GM23338 (cell line): ENCODE measurements at regions not wholly inside any gene's neighbourhood (a gene's known extent, or its start where the extent isn't known, plus 50 kb on each side); places are given as distances from the start of the nearest gene placed in this dataset.

Experiments
- ATAC-seq: fragments of 200-7000 bp; cut with Tn5 transposase; 3 replicates; pipeline ENCODE4 v1.9.1; 2020
- DNase-seq: peaks from one replicate; pipeline ENCODE4 v3.0.0-alpha.2; 2015; ENCODE audit warnings: low spot score
- H2AFZ ChIP-seq: fragments of 200-600 bp; sonication (generic); 2 replicates; pipeline ENCODE4 v1.8.0; 2016; ENCODE audit warnings: antibody characterized with exemption, mild to moderate bottlenecking, moderate library complexity
- H3F3A ChIP-seq: fragments of 200-600 bp; sonication (generic); replicated peaks from 2 replicates; pipeline ENCODE4 v1.8.0; 2017; ENCODE audit warnings: antibody characterized with exemption, mixed run types, low read depth
- H3K27ac ChIP-seq: fragments of 200-600 bp; sonication (generic); 2 replicates; pipeline ENCODE4 v1.6.1; 2016; ENCODE audit warnings: low read depth
- H3K27me3 ChIP-seq: fragments of 200-600 bp; sonication (generic); 2 replicates; pipeline ENCODE4 v1.8.0; 2016; ENCODE audit warnings: mild to moderate bottlenecking, mixed run types, moderate library complexity; ENCODE audit not compliant: insufficient read depth
- H3K36me3 ChIP-seq: fragments of 200-600 bp; sonication (generic); 2 replicates; pipeline ENCODE4 v1.8.0; 2016; ENCODE audit warnings: mild to moderate bottlenecking; ENCODE audit not compliant: insufficient read depth
- H3K4me1 ChIP-seq: fragments of 200-600 bp; sonication (generic); 2 replicates; pipeline ENCODE4 v1.8.0; 2016; ENCODE audit warnings: mild to moderate bottlenecking, moderate library complexity; ENCODE audit not compliant: insufficient read depth
- H3K4me2 ChIP-seq: fragments of 200-600 bp; sonication (generic); 2 replicates; pipeline ENCODE4 v1.7.1; 2017; ENCODE audit warnings: mixed run types
- H3K4me3 ChIP-seq: fragments of 200-600 bp; sonication (generic); 2 replicates; pipeline ENCODE4 v1.6.1; 2016; ENCODE audit warnings: mixed run types
- H3K79me2 ChIP-seq: fragments of 200-600 bp; sonication (generic); replicated peaks from 2 replicates; pipeline ENCODE4 v1.8.0; 2017; ENCODE audit warnings: mild to moderate bottlenecking; ENCODE audit not compliant: insufficient read depth
- H3K9me2 ChIP-seq: fragments of 200-600 bp; sonication (generic); 2 replicates; pipeline ENCODE4 v1.8.0; 2017; ENCODE audit not compliant: insufficient read depth
- H4K20me1 ChIP-seq: fragments of 200-600 bp; sonication (generic); replicated peaks from 2 replicates; pipeline ENCODE4 v1.8.0; 2017; ENCODE audit warnings: mild to moderate bottlenecking; ENCODE audit not compliant: insufficient read depth
- H3K27ac Mint-ChIP-seq: 2 replicates; pipeline ENCODE4 v1.8.0; 2020; ENCODE audit warnings: inconsistent platforms, mild to moderate bottlenecking, moderate library complexity, mixed read lengths
- H3K27me3 Mint-ChIP-seq: 3 replicates; pipeline ENCODE4 v1.8.0; 2022; ENCODE audit warnings: low read depth, mild to moderate bottlenecking, moderate library complexity, mixed read lengths, inconsistent platforms; ENCODE audit not compliant: insufficient read depth, poor library complexity
- H3K36me3 Mint-ChIP-seq: 3 replicates; pipeline ENCODE4 v1.8.0; 2021; ENCODE audit warnings: low read depth, mild to moderate bottlenecking, inconsistent platforms, moderate library complexity, mixed read lengths
- H3K4me1 Mint-ChIP-seq: 3 replicates; pipeline ENCODE4 v1.8.0; 2020; ENCODE audit warnings: mild to moderate bottlenecking, inconsistent platforms, mixed read lengths
- H3K4me3 Mint-ChIP-seq: 3 replicates; pipeline ENCODE4 v1.8.0; 2021; ENCODE audit warnings: moderate library complexity, mild to moderate bottlenecking, inconsistent platforms, mixed read lengths
- H3K9me3 Mint-ChIP-seq: 3 replicates; pipeline ENCODE4 v1.8.0; 2020; ENCODE audit warnings: moderate library complexity, mild to moderate bottlenecking, inconsistent platforms, mixed read lengths
- EZH2phosphoT487 ChIP-seq: fragments of 200-600 bp; sonication (generic); IDR thresholded peaks from one replicate; pipeline ENCODE4 v1.8.1; 2018; ENCODE audit warnings: antibody characterized with exemption; ENCODE audit not compliant: unreplicated experiment
- JUNB ChIP-seq: IDR thresholded peaks from one replicate; pipeline ENCODE4 v1.6.1; 2016; ENCODE audit warnings: antibody characterized with exemption; ENCODE audit not compliant: unreplicated experiment
- NANOG ChIP-seq: IDR thresholded peaks from 2 replicates; pipeline ENCODE4 v1.6.1; 2016; ENCODE audit warnings: antibody characterized with exemption, borderline replicate concordance
- ZNF114 ChIP-seq: fragments of 250-450 bp; sonication (Bioruptor Pico); IDR thresholded peaks from 2 replicates; pipeline ENCODE4 v1.5.0; 2020; ENCODE audit warnings: mild to moderate bottlenecking, moderate library complexity
- ZNF331 ChIP-seq: fragments of 250-450 bp; sonication (Bioruptor Pico); IDR thresholded peaks from 2 replicates; pipeline ENCODE4 v1.5.0; 2020; ENCODE audit warnings: low read depth, mild to moderate bottlenecking, moderate library complexity
- TF ChIP-seq, protein P1 (sequence below): IDR thresholded peaks from 2 replicates; pipeline ENCODE4 v1.6.1; 2016; ENCODE audit warnings: antibody characterized with exemption
- TF ChIP-seq, protein P2 (sequence below): fragments of 250-450 bp; sonication (Bioruptor Pico); IDR thresholded peaks from 2 replicates; pipeline ENCODE4 v1.5.0; 2020; ENCODE audit warnings: mild to moderate bottlenecking, moderate library complexity

DNA sequence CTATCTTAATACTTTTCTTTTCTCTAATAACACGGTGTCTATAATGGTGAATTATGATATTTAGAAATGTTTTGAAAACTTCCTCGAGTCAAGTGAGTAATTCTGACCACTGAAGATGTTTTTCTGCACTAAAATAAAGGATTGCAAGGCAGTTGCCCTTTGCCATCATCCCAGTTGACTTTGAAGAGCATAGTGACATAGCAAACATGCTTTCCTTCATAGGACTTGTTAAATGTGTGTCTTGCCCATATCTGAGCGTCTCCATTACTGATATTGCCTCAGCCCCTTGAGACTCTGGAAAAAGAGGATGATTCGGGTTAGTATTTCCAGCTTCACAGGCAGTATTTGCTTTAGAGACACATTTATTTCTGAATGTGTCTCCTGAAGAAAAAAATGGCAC is 125.2 kb upstream of the MCHR2 start:
- no peak overlapping the region for H3K27ac Mint-ChIP-seq
- no peaks in the 10 kb centered on the region for H4K20me1 ChIP-seq
- no peak overlapping the region for H3K4me3 ChIP-seq
- H3K27me3 ChIP-seq: no peaks in the 10 kb centered on the region
- TF ChIP-seq ZNF331 (no peak), JUNB (no peak), ZNF114 (CRISPR knock-in tag) (no peak), EZH2phosphoT487 (no peak)
- ATAC-seq (no peak), DNase-seq (no peak)
- no peaks in the 10 kb centered on the region for H3K36me3 Mint-ChIP-seq
- no peaks in the 10 kb centered on the region for H3K4me1 Mint-ChIP-seq
- H3K4me2 ChIP-seq: no peak overlapping the region
- no peaks in the 10 kb centered on the region for H3K9me2 ChIP-seq
- H3K79me2 ChIP-seq: no peaks in the 10 kb centered on the region
- H3K36me3 ChIP-seq: no peaks in the 10 kb centered on the region
- no peaks in the 10 kb centered on the region for H3K4me1 ChIP-seq
- H3F3A ChIP-seq: no peaks in the 10 kb centered on the region
- H3K9me3 Mint-ChIP-seq: no peaks in the 10 kb centered on the region
- no peak overlapping the region for H3K27ac ChIP-seq
- peaks cover 1% of the 10 kb centered on the region for H3K27me3 Mint-ChIP-seq
- H3K4me3 Mint-ChIP-seq: no peak overlapping the region
- no peak overlapping the region for H2AFZ ChIP-seq

DNA sequence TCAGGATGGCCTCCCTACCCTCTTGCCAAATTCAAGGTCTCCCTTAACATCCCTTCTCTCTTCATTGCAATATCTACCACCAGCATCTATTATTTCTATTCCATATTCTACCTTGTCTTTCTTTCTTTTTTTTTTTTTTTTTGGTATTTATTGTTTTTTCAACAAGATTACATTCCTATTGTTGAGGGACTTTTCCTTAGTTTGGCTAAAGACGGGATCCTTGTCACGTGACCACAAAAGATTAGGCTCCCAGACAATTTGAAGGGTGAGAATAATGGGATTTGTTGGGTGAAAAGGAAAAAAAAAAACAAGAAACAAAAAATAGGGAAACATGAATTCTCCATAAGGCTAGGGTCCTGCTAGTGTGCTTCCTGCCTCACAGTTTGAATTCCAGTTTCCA is 124.3 kb upstream of the MCHR2 start:
- ATAC-seq: no peak
- TF ChIP-seq ZNF114 (CRISPR knock-in tag) (no peak), ZNF331 (no peak), NANOG (no peak), EZH2phosphoT487 (no peak)
- TF ChIP-seq, protein P1, sequence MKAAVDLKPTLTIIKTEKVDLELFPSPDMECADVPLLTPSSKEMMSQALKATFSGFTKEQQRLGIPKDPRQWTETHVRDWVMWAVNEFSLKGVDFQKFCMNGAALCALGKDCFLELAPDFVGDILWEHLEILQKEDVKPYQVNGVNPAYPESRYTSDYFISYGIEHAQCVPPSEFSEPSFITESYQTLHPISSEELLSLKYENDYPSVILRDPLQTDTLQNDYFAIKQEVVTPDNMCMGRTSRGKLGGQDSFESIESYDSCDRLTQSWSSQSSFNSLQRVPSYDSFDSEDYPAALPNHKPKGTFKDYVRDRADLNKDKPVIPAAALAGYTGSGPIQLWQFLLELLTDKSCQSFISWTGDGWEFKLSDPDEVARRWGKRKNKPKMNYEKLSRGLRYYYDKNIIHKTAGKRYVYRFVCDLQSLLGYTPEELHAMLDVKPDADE: no peak
- TF ChIP-seq, protein P2, sequence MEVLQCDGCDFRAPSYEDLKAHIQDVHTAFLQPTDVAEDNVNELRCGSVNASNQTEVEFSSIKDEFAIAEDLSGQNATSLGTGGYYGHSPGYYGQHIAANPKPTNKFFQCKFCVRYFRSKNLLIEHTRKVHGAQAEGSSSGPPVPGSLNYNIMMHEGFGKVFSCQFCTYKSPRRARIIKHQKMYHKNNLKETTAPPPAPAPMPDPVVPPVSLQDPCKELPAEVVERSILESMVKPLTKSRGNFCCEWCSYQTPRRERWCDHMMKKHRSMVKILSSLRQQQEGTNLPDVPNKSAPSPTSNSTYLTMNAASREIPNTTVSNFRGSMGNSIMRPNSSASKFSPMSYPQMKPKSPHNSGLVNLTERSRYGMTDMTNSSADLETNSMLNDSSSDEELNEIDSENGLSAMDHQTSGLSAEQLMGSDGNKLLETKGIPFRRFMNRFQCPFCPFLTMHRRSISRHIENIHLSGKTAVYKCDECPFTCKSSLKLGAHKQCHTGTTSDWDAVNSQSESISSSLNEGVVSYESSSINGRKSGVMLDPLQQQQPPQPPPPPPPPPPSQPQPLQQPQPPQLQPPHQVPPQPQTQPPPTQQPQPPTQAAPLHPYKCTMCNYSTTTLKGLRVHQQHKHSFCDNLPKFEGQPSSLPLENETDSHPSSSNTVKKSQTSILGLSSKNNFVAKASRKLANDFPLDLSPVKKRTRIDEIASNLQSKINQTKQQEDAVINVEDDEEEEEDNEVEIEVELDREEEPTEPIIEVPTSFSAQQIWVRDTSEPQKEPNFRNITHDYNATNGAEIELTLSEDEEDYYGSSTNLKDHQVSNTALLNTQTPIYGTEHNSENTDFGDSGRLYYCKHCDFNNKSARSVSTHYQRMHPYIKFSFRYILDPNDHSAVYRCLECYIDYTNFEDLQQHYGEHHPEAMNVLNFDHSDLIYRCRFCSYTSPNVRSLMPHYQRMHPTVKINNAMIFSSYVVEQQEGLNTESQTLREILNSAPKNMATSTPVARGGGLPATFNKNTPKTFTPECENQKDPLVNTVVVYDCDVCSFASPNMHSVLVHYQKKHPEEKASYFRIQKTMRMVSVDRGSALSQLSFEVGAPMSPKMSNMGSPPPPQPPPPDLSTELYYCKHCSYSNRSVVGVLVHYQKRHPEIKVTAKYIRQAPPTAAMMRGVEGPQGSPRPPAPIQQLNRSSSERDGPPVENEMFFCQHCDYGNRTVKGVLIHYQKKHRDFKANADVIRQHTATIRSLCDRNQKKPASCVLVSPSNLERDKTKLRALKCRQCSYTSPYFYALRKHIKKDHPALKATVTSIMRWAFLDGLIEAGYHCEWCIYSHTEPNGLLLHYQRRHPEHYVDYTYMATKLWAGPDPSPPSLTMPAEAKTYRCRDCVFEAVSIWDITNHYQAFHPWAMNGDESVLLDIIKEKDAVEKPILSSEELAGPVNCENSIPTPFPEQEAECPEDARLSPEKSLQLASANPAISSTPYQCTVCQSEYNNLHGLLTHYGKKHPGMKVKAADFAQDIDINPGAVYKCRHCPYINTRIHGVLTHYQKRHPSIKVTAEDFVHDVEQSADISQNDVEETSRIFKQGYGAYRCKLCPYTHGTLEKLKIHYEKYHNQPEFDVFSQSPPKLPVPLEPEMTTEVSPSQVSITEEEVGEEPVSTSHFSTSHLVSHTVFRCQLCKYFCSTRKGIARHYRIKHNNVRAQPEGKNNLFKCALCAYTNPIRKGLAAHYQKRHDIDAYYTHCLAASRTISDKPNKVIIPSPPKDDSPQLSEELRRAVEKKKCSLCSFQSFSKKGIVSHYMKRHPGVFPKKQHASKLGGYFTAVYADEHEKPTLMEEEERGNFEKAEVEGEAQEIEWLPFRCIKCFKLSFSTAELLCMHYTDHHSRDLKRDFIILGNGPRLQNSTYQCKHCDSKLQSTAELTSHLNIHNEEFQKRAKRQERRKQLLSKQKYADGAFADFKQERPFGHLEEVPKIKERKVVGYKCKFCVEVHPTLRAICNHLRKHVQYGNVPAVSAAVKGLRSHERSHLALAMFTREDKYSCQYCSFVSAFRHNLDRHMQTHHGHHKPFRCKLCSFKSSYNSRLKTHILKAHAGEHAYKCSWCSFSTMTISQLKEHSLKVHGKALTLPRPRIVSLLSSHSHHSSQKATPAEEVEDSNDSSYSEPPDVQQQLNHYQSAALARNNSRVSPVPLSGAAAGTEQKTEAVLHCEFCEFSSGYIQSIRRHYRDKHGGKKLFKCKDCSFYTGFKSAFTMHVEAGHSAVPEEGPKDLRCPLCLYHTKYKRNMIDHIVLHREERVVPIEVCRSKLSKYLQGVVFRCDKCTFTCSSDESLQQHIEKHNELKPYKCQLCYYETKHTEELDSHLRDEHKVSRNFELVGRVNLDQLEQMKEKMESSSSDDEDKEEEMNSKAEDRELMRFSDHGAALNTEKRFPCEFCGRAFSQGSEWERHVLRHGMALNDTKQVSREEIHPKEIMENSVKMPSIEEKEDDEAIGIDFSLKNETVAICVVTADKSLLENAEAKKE (CRISPR knock-in tag): no peak

More for the DNA sequence above, 124.3 kb upstream of the MCHR2 start:
- Histone ChIP-seq H3K9me2 (no peaks in the 10 kb centered on the region), H3K36me3 (no peaks in the 10 kb centered on the region), H3K27me3 (no peaks in the 10 kb centered on the region), H3K4me2 (no peak overlapping the region), H3F3A (no peaks in the 10 kb centered on the region), H3K4me3 (no peak overlapping the region), H2AFZ (no peak overlapping the region), H3K79me2 (no peaks in the 10 kb centered on the region), H3K4me1 (no peaks in the 10 kb centered on the region), H3K27ac (no peak overlapping the region), H4K20me1 (no peaks in the 10 kb centered on the region)
- DNase-seq: no peak
- Mint-ChIP-seq H3K36me3 (no peaks in the 10 kb centered on the region), H3K9me3 (no peaks in the 10 kb centered on the region), H3K27me3 (no peaks in the 10 kb centered on the region), H3K27ac (no peak overlapping the region), H3K4me3 (no peak overlapping the region), H3K4me1 (no peaks in the 10 kb centered on the region)
